Ovary (tissue), 3 donors: ENCODE measurements at regions not wholly inside any gene's neighbourhood (a gene's known extent, or its start where the extent isn't known, plus 50 kb on each side); places are given as distances from the start of the nearest gene placed in this dataset.

Experiments
- EP300 ChIP-seq: sonication (generic); formaldehyde crosslinking; IDR thresholded peaks from one replicate; pipeline ENCODE4 v1.6.1; 2017; ENCODE audit warnings: antibody characterized with exemption
- POLR2A ChIP-seq: fragments of 450-650 bp; IDR thresholded peaks from one replicate; pipeline ENCODE4 v1.6.1; 2017; ENCODE audit warnings: antibody characterized with exemption, mild to moderate bottlenecking, moderate library complexity
- TF ChIP-seq, protein P1 (sequence below), 3 donors: fragments of 450-650 bp in 2 of 3; fragments of 200-600 bp in 1 of 3; IDR thresholded peaks; one replicate each; pipeline versions ENCODE4 v1.5.1 to v1.8.0; 2016 to 2022; ENCODE audit warnings: antibody characterized with exemption in 3 of 3, mild to moderate bottlenecking in 1 of 3
- donor health status: DM: no; HTN: no; CAD: no.

DNA sequence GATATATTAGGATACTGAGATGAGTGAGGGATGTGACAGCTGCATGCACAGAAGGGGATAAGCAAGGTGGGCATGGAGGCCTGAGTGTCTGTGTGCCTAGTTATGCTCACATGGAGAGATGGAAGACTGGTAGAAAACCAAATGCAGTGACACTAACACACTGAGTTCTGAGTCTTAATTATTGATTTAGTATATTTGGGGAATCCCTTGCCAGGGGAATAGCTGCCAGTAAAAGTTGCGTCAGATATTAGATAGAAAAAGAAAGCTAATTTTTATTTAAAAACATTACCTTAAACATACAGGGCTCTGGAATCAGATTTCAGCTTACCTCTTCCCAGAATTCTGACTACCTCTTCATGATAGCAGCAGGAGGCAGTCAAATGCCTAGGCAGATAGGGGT, 620.5 kb downstream of the METTL15 start:
- TF ChIP-seq, protein P1, sequence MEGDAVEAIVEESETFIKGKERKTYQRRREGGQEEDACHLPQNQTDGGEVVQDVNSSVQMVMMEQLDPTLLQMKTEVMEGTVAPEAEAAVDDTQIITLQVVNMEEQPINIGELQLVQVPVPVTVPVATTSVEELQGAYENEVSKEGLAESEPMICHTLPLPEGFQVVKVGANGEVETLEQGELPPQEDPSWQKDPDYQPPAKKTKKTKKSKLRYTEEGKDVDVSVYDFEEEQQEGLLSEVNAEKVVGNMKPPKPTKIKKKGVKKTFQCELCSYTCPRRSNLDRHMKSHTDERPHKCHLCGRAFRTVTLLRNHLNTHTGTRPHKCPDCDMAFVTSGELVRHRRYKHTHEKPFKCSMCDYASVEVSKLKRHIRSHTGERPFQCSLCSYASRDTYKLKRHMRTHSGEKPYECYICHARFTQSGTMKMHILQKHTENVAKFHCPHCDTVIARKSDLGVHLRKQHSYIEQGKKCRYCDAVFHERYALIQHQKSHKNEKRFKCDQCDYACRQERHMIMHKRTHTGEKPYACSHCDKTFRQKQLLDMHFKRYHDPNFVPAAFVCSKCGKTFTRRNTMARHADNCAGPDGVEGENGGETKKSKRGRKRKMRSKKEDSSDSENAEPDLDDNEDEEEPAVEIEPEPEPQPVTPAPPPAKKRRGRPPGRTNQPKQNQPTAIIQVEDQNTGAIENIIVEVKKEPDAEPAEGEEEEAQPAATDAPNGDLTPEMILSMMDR (IDR thresholded peaks at IDR 0.05), result no peak
- TF ChIP-seq POLR2A (no peak), EP300 (no peak)
